Stimulated activated effector memory CD8-positive, alpha-beta T cell treated with anti-CD3 and anti-CD28 coated beads, Interleukin-12 subunit alpha, Interleukin-12 subunit beta, amount 100 ng/mL, for 72 hours (primary cell): ENCODE measurements at regions not wholly inside any gene's neighbourhood (a gene's known extent, or its start where the extent isn't known, plus 50 kb on each side); places are given as distances from the start of the nearest gene placed in this dataset.

Source experiments
- ATAC-seq: fragments of 150-1000 bp; cut with Tn5 transposase; 2 replicates; pipeline ENCODE4 v1.10.0; 2021
- DNase-seq, 2 donors: peaks; one replicate each; pipeline ENCODE4 v3.0.0; 2021 to 2022; ENCODE audit warnings: low spot score in 2 of 2
- H3K27ac Mint-ChIP-seq: one replicate; pipeline ENCODE4 v1.8.0; 2022; ENCODE audit warnings: mild to moderate bottlenecking, mixed read lengths
- H3K36me3 Mint-ChIP-seq: one replicate; pipeline ENCODE4 v1.8.0; 2022; ENCODE audit warnings: mild to moderate bottlenecking, mixed read lengths
- H3K4me1 Mint-ChIP-seq: one replicate; pipeline ENCODE4 v1.8.0; 2022; ENCODE audit warnings: mixed read lengths
- H3K4me3 Mint-ChIP-seq: one replicate; pipeline ENCODE4 v1.8.0; 2022; ENCODE audit warnings: mild to moderate bottlenecking, mixed read lengths
- H3K9me3 Mint-ChIP-seq: one replicate; pipeline ENCODE4 v1.8.0; 2022; ENCODE audit warnings: mixed read lengths

DNA sequence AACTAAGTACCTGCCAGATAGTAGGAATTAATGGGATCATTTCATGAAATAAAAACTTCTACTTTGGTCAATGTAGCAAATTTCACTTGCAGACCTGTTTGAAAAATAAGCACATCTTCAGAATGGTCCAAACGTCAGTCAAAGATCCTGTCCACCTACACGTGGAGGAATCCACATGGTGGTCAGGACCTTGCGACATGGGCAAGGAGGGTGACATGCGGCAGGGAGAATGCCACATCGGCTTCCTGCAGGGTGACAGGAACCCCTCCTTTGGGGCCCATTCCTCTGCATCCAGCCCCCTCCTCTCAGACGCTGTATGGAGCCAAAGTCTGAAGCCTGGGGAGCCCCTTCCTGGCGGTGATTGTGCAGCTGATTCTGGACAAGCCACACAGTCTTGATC lies 95.5 kb upstream of the MGMT start:
- Mint-ChIP-seq H3K9me3 (no peaks in the 10 kb centered on the region), H3K4me3 (no peak overlapping the region), H3K4me1 (no peaks in the 10 kb centered on the region), H3K27ac (no peak overlapping the region), H3K36me3 (no peaks in the 10 kb centered on the region)
- ATAC-seq (no peak), DNase-seq (no peak)

DNA sequence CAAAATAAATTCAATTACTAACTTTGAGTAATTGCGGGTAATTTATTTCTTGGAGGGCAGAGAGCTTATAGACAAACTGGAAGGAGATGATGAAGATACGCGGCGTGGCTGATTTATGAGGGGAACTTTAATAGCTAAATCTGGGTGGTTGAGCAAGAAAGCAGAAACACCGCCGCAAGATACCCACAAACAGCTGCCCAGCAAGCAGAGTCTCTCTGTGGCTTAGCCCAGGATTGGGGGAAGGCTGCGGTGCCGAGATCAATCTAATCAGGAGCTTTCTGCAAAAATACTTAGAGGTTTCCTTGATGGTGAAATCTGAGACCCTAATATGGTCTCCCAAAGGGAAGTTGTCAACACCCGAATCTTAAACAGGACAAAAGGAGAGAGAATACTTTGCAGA lies 94.9 kb upstream of the MGMT start:
- ATAC-seq (no peak), DNase-seq (no peak)
- Mint-ChIP-seq H3K4me3 (no peak overlapping the region), H3K36me3 (no peaks in the 10 kb centered on the region), H3K27ac (no peak overlapping the region), H3K9me3 (no peaks in the 10 kb centered on the region), H3K4me1 (no peaks in the 10 kb centered on the region)

DNA sequence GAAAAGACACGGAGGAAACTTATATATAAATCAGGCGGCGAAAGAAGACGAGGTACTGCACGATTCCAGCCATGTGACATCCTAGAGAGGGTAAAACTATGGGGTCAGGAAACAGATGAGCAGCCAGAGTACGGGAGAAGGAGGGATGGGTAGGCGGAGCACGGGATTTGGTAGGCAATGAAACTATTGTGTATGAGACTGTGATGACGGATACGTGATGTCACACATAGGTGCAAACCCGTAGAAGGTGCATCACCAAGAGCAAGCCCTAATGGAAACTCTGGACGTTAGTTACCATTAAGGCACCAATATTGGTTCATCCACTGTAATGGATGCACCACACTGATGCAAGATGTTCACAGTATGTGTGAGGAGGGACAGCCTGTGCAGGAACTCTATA lies 93.8 kb upstream of the MGMT start:
- Mint-ChIP-seq H3K4me1 (no peaks in the 10 kb centered on the region), H3K4me3 (no peak overlapping the region), H3K27ac (no peak overlapping the region), H3K36me3 (no peaks in the 10 kb centered on the region), H3K9me3 (no peaks in the 10 kb centered on the region)
- DNase-seq (no peak), ATAC-seq (no peak)

DNA sequence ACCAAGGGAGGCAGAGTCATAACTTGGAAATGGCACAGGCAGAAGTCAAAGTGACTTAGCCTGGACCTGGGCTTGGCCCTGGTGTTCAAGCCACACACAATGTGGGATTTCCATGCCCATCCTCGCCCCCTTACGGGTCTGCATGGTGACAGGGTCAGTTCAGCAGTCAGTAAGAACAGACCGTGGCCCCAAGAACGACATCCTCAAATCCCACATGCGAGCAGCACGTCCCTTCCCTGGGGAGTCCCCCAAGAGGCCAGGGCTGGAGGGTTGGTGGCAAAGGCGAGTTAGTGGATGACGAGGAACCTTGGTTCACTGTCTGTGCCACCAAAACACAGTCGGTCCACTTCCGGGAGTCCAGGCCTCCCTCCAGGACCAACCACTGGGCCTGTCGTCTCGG lies 93.3 kb upstream of the MGMT start:
- Mint-ChIP-seq H3K4me1 (no peaks in the 10 kb centered on the region), H3K36me3 (no peaks in the 10 kb centered on the region), H3K27ac (no peak overlapping the region), H3K9me3 (no peaks in the 10 kb centered on the region), H3K4me3 (no peak overlapping the region)
- DNase-seq: no peak
- ATAC-seq: no peak

DNA sequence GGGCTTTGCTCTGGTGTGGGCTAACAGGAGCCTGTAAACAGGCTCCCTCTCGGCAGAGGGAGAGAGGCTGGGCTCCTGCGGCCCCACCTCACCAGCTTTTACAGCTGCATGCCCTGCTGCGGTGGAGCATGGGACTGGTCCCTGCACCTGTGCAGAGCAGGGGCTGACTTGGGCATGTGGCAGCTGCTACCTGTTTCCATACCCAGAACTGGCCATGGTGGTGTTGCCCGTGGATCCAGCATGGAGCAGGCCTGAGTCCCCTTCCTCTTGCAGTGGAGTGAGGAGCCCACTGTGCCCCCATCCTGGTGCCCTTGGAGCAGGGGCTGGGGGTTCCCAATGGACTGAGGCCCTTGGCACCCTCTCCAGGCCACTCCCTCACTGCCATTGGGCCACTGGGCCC lies 91.9 kb upstream of the MGMT start:
- ATAC-seq: no peak

DNA sequence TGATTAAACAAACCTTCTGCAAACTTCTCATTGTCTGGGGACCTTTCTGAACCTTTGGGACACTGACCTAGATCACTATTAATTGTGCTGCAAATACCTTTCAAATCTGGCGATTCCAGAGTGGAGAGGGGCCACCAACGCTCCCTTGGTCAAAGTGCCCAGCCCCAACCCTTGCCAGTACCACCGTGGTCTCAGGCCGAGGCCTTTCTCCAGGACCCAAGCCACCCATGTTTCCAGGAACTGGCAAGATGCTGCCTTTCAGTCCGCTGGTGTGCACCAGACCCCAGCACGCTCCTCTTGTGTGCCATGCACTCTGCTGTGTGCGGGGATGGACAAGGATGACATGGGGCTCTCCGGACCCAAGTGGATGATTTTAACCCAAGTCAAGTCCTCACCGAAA lies 91.1 kb upstream of the MGMT start:
- Mint-ChIP-seq H3K9me3 (no peaks in the 10 kb centered on the region), H3K4me3 (no peak overlapping the region), H3K36me3 (no peaks in the 10 kb centered on the region), H3K4me1 (no peaks in the 10 kb centered on the region), H3K27ac (no peak overlapping the region)
- DNase-seq (no peak), ATAC-seq (no peak)

More for the DNA sequence above, 91.9 kb upstream of the MGMT start:
- H3K4me1 Mint-ChIP-seq: no peaks in the 10 kb centered on the region
- DNase-seq: no peak
- no peak overlapping the region for H3K4me3 Mint-ChIP-seq
- no peaks in the 10 kb centered on the region for H3K9me3 Mint-ChIP-seq
- H3K36me3 Mint-ChIP-seq: no peaks in the 10 kb centered on the region
- no peak overlapping the region for H3K27ac Mint-ChIP-seq

DNA sequence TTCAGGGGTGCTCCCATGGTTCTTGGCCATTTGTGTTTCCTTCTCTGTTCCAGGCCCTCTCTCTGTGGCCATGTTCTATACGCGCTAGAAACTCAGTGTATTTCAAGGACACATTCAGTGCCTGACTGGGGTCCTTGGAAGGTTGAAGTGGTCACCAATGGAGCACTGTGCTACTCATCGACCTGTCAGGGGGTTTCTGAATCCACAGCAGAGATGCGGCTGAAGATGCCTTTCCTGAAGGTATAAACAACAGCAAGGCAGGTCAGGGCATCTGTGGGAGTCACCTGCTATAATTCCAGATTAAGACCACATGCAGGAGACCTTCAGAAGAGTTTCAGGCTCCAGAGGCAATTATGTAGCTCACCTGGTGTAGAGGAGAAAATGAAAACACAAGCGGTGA lies 86.8 kb upstream of the MGMT start:
- Mint-ChIP-seq H3K9me3 (no peaks in the 10 kb centered on the region), H3K4me1 (no peaks in the 10 kb centered on the region), H3K4me3 (no peak overlapping the region), H3K36me3 (no peaks in the 10 kb centered on the region), H3K27ac (no peak overlapping the region)
- ATAC-seq (no peak), DNase-seq (no peak)

DNA sequence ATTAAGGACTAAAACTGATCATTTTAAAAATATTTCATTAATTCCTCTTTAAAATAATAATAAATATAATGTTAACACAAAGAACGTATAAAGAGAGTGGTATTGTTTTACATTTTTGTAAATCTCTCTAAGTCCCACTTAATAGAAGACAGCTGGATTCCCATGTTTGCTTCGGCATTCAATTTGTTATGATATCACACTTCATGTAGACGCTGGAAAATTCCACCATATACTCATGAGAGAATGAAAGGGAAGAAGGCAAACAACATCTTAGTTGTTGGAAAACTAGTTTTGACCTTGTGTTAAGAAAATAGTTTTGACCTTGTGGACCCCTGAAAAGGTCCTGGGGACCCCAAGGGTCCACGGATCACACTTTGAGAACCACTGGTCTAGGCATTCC lies 85.3 kb upstream of the MGMT start:
- no peaks in the 10 kb centered on the region for H3K36me3 Mint-ChIP-seq
- no peak overlapping the region for H3K4me3 Mint-ChIP-seq
- H3K27ac Mint-ChIP-seq: no peak overlapping the region
- no peaks in the 10 kb centered on the region for H3K4me1 Mint-ChIP-seq
- DNase-seq (no peak), ATAC-seq (no peak)
- H3K9me3 Mint-ChIP-seq: no peaks in the 10 kb centered on the region

DNA sequence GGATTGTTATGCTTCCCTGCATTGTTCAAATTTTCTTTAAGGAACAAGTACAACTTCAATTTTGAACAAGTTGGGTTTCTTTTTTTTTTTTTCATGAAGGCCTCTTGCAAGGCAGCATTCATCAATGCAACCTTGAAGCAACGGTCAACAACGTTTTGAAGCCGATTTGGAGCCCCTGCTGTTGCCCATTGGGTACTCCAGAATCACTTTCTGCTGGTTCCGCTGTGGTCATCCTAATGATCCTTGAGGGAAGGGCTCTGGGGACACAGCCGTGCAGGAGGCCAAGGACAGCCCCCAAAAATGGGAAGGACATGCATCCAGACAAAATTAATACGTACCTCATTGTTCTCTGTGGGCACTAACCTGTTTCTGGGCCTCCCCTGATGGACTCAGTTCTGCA lies 84.6 kb upstream of the MGMT start:
- no peak for ATAC-seq
- Mint-ChIP-seq H3K27ac (no peak overlapping the region), H3K4me1 (no peaks in the 10 kb centered on the region), H3K9me3 (no peaks in the 10 kb centered on the region), H3K4me3 (no peak overlapping the region), H3K36me3 (no peaks in the 10 kb centered on the region)
- no peak for DNase-seq

DNA sequence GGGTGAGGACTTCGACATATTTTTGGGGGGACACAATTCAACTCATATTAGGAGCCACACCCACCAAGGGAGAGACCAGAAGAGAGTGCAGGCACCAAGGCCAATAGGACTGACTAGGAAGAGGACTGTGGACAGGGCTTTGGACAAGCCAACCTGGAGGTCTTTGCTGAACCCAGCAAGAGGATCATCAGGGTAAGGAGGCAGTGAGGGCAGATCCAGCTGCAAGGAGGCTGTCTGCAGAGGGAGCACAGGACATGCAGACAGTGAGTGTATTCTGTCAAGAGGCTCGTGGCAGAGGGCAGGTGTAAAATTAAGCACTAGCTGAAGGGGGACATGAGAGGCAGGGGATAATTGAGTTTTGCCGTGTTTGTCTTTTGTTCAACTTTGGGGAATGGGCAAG lies 83.4 kb upstream of the MGMT start:
- ATAC-seq (no peak), DNase-seq (no peak)
- no peak overlapping the region for H3K27ac Mint-ChIP-seq
- H3K9me3 Mint-ChIP-seq: no peaks in the 10 kb centered on the region
- no peak overlapping the region for H3K4me3 Mint-ChIP-seq
- no peaks in the 10 kb centered on the region for H3K4me1 Mint-ChIP-seq
- H3K36me3 Mint-ChIP-seq: no peaks in the 10 kb centered on the region

DNA sequence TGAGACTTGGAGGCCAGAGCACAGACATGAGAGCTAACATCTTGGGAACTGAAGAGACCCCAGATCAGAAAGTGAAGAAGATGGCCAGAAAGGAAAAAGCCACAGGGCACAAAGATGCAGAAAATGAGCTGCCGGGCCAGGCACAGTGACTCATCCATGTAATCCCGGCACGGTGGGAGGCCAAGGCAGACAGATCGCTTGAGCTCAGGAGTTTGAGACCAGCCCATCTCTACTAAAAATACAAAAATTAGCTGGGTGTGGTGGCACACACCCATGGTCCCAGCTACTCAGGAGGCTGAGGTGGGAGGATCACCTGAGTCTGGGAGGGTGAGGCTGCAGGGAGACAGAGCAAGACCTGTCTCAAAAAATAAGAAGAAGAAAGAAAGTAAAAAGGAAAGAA lies 81.4 kb upstream of the MGMT start:
- Mint-ChIP-seq H3K4me3 (no peak overlapping the region), H3K4me1 (no peaks in the 10 kb centered on the region), H3K27ac (no peak overlapping the region), H3K36me3 (no peaks in the 10 kb centered on the region), H3K9me3 (no peaks in the 10 kb centered on the region)
- no peak for ATAC-seq
- no peak for DNase-seq

DNA sequence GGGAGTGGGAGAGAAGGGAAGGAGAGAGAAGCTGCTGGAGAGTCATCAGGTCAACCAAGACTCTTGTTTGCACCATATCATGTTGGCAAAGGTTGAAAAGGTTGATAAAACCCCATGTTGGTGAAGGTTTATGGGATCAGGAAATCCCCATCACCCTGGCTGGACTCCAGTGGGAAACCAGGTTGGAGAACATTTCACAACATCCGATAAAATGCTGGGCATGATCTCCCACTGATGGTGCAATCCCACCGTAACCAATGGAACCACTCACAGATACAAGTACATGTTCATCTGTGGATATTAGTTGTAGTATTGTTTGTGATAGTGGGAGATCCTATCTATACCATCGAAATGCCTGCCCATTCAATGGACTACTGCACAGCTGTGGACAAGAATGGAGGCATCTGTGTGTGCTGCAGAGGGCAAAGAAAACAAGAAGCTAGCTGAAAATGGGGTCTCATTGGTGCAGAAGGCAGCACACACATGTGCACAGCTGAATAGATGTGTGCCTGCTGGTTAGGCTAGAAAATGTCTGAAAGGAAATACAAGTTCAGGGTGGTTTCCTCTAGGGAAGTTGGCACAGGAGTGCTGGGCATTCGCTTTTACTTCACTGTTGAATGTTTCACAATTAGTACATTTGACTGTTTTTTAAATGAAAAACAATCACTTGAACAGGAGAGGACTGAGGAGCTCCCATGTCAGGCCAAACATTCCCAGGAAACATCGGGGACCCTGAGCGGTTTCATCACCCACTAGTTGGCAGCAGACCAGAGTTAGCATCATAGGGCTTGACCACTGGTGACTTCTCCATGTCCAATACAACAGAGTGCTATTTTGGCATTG lies 80.4 kb upstream of the MGMT start:
- H3K36me3 Mint-ChIP-seq: no peaks in the 10 kb centered on the region
- H3K4me1 Mint-ChIP-seq: no peaks in the 10 kb centered on the region
- no peaks in the 10 kb centered on the region for H3K9me3 Mint-ChIP-seq
- no peak for DNase-seq
- H3K27ac Mint-ChIP-seq: no peak overlapping the region
- no peak overlapping the region for H3K4me3 Mint-ChIP-seq
- no peak for ATAC-seq

DNA sequence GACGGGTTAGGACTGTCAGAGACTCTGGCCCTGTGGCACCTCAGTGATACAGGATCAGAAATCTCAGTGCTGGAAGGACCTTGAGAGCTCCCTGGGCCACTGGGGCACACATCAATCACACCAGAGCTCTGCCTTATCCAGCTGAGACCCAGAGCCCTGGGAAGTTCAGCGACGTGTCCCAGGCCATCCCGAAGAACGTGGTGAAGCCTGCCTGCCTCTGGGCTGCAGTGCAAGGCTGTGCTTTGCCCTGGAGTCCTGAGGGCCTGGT lies 79.8 kb upstream of the MGMT start:
- no peaks in the 10 kb centered on the region for H3K4me1 Mint-ChIP-seq
- DNase-seq (no peak), ATAC-seq (no peak)
- no peak overlapping the region for H3K4me3 Mint-ChIP-seq
- H3K9me3 Mint-ChIP-seq: no peaks in the 10 kb centered on the region
- no peaks in the 10 kb centered on the region for H3K36me3 Mint-ChIP-seq
- no peak overlapping the region for H3K27ac Mint-ChIP-seq

DNA sequence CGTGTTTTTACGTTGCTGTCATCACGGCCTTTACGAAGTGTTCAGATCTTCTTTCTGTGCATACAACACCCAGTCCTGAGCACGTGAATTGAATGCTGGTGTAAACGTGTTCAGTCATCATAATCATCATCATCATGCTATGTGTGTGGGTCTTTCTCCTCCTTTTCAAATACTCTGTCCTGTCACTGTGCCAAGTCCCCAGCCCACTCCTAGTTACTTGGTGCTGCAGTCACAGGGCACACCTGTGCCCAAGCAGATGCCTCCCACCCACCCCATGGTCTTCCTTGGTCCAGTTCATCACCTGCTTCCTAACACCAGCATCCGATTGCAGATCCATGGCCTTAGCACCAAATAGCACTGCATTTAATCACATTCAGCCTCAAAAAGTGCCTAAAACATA lies 78.6 kb upstream of the MGMT start:
- Mint-ChIP-seq H3K4me1 (no peaks in the 10 kb centered on the region), H3K9me3 (no peaks in the 10 kb centered on the region), H3K36me3 (no peaks in the 10 kb centered on the region), H3K4me3 (no peak overlapping the region), H3K27ac (no peak overlapping the region)
- DNase-seq (no peak), ATAC-seq (no peak)

DNA sequence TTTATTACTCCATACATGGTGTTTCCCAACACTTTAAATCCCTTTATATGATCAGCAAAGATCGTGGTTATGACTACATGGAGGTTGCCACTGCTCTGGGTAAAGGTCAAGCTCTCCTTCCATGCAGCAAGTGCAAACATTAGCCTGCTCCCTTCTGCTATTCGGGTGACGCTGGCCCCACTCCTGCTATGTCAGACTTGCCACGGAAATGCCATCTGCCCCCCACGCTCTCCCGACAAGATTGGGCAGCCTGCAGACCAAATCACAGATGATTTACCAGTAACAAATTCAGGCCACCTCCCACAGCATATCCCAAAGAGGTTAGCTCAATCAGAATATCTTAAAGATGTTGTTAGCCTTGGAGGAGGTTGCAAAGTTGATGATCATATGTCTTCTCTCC lies 77.8 kb upstream of the MGMT start:
- Mint-ChIP-seq H3K9me3 (no peaks in the 10 kb centered on the region), H3K4me3 (no peak overlapping the region), H3K36me3 (no peaks in the 10 kb centered on the region), H3K27ac (no peak overlapping the region), H3K4me1 (no peaks in the 10 kb centered on the region)
- DNase-seq (no peak), ATAC-seq (no peak)

DNA sequence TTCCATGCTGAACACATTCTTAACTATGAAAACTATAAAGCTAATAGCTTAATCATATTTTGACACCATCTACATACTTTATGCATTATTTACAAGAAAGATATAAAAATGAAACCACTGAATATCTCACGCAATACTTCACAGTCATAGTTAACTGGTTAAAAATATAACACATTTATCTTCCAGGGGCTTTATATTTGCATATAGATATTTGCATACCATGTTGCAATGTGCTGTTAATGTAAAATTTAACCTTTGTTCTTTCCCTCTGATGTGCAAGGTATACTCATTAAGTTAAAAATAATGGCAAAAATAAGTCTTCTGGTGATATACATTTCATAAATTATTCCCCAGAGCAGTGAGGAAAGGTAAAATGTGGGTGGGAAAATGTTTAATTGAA lies 76.9 kb upstream of the MGMT start:
- Mint-ChIP-seq H3K27ac (no peak overlapping the region), H3K4me3 (no peak overlapping the region), H3K36me3 (no peaks in the 10 kb centered on the region), H3K9me3 (no peaks in the 10 kb centered on the region), H3K4me1 (no peaks in the 10 kb centered on the region)
- ATAC-seq (no peak), DNase-seq (no peak)

DNA sequence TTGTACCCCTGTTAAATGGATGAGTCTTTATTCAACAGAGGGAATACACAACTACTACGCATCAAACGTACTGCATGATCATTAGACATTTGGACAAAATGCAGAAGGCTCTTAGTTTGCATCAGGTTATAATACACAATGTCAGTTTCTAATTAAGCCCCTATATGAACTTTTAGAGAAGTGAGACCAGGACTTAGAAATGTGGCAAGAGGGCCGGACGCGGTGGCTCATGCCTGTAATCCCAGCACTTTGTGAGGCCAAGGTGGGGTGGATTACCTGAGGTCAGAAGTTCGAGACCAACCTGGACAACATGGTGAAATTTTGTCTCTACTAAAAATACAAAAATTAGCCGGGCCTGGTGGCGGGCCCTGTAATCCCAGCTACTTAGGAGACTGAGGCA lies 76.3 kb upstream of the MGMT start:
- H3K4me3 Mint-ChIP-seq: no peak overlapping the region
- DNase-seq (no peak), ATAC-seq (no peak)
- no peaks in the 10 kb centered on the region for H3K9me3 Mint-ChIP-seq
- no peaks in the 10 kb centered on the region for H3K4me1 Mint-ChIP-seq
- H3K27ac Mint-ChIP-seq: no peak overlapping the region
- no peaks in the 10 kb centered on the region for H3K36me3 Mint-ChIP-seq
